Naive thymus-derived CD8-positive, alpha-beta T cell (primary cell): ENCODE measurements at regions not wholly inside any gene's neighbourhood (a gene's known extent, or its start where the extent isn't known, plus 50 kb on each side); places are given as distances from the start of the nearest gene placed in this dataset.

Experiments used
- ATAC-seq, 2 donors: fragments of 150-1000 bp; cut with Tn5 transposase in 1 of 2; sonication (Bioruptor Pico), chemical (Tn5 transposase) in 1 of 2; 1 replicate in 1 of 2; 2 replicates in 1 of 2; pipeline ENCODE4 v1.10.0; 2021; ENCODE audit warnings: mild to moderate bottlenecking in 2 of 2, moderate library complexity in 2 of 2
- POLR2A ChIA-PET: fragments of 350-600 bp; sonication (Branson Sonifier 250); formaldehyde crosslinking; loops from one replicate; lab custom pipeline; 2021; ENCODE audit warnings: antibody characterized with exemption; lab: Charles Lee
- DNase-seq, 10 donors: peaks; one replicate each; pipeline versions ENCODE4 v3.0.0 to v3.0.0-alpha.2; 2020 to 2022
- H3K27ac Mint-ChIP-seq, 10 donors: one replicate each; pipeline ENCODE4 v1.8.0; 2020 to 2022; ENCODE audit warnings: mild to moderate bottlenecking in 10 of 10, mixed read lengths in 10 of 10, moderate library complexity in 4 of 10, inconsistent platforms in 1 of 10
- H3K27me3 Mint-ChIP-seq, 5 donors: one replicate each; pipeline ENCODE4 v1.8.0; 2021 to 2022; ENCODE audit warnings: mixed read lengths in 5 of 5
- H3K36me3 Mint-ChIP-seq, 3 donors: one replicate each; pipeline ENCODE4 v1.8.0; 2020 to 2022; ENCODE audit warnings: mixed read lengths in 3 of 3, mild to moderate bottlenecking in 2 of 3, inconsistent platforms in 1 of 3
- H3K4me1 Mint-ChIP-seq, 4 donors: one replicate each; pipeline ENCODE4 v1.8.0; 2021 to 2022; ENCODE audit warnings: mixed read lengths in 4 of 4
- H3K4me3 Mint-ChIP-seq, 10 donors: one replicate each; pipeline ENCODE4 v1.8.0; 2020 to 2022; ENCODE audit warnings: mild to moderate bottlenecking in 10 of 10, mixed read lengths in 10 of 10, moderate library complexity in 6 of 10, inconsistent platforms in 1 of 10
- H3K9me3 Mint-ChIP-seq, 9 donors: one replicate each; pipeline ENCODE4 v1.8.0; 2020 to 2022; ENCODE audit warnings: mixed read lengths in 9 of 9, mild to moderate bottlenecking in 3 of 9, inconsistent platforms in 1 of 9, moderate library complexity in 1 of 9

DNA sequence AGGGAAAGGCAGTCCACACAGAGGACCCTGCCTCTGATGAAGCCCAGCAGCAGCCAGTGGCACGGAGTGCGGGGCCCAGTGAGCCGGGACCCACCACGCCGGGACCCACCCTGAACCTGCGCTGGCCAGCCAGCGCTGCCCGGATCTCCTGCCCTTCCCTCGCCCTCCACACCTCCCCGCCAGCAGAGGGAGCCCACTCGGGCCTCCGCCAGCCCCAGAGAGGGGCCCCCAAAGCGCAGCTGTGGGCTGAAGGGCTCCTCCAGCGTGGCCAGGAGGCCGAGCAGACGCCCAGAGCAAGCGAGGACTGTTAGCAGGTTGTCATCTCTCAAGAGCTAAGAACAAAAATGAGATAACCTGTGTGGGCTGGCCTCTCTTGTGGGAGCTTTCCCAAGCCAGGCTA is 81.3 kb upstream of the ATP10A start:
- no peak for DNase-seq
- no peak overlapping the region for H3K27ac Mint-ChIP-seq
- no peaks in the 10 kb centered on the region for H3K36me3 Mint-ChIP-seq
- peaks cover 0 to 2% (median 1%) of the 10 kb centered on the region in 4 donors for H3K4me1 Mint-ChIP-seq
- ATAC-seq: no peak
- H3K9me3 Mint-ChIP-seq: peaks cover 0 to 2% (median 0%) of the 10 kb centered on the region in 9 donors
- POLR2A ChIA-PET: no interaction called here
- no peak overlapping the region for H3K4me3 Mint-ChIP-seq
- H3K27me3 Mint-ChIP-seq: no peaks in the 10 kb centered on the region

DNA sequence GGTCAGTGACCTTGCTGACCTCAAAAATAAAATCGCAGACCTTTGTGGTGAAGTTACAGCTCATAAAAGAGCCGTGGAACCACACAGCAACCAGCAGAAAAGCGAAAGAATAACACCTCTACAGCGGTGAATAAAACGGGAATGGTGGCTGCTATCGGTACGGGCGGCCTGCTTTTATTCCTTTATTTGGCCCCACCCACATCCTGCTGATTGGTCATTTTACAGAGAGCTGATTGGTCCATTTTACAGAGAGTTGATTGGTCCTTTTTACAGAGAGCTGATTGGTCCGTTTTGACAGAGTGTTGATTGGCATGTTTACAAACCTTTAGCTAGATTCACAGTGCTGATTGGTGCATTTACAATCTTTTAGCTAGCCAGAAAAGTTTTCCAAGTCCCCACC is 80.7 kb upstream of the ATP10A start:
- Mint-ChIP-seq H3K27ac (no peak overlapping the region), H3K4me1 (peaks cover 0 to 6% (median 2%) of the 10 kb centered on the region in 4 donors), H3K36me3 (no peaks in the 10 kb centered on the region), H3K4me3 (no peak overlapping the region), H3K27me3 (no peaks in the 10 kb centered on the region), H3K9me3 (peaks cover 0 to 2% (median 0%) of the 10 kb centered on the region in 9 donors)
- no peak for DNase-seq
- no peak for ATAC-seq
- POLR2A ChIA-PET: no interaction called here

DNA sequence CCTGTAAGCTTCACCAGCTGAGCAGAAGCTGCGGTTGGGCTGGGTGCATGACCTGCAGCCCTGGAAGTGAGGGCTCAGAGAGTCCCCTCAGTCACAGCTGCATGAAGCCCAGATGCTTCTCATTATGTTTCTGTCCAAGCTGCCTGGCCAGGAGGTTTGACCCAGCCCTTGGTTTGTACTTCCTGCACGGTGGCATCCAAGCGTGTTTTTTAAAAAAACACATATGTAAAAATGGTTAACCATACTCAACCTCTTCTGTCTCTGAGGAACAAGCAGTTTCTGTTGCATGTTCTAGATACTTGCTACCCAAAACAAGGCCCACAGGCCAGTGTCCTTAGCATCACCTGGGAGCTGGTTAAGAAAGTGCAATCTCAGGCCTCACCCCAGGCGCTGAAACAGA is 76.0 kb upstream of the ATP10A start:
- no peaks in the 10 kb centered on the region for H3K9me3 Mint-ChIP-seq
- ATAC-seq: no peak

DNA sequence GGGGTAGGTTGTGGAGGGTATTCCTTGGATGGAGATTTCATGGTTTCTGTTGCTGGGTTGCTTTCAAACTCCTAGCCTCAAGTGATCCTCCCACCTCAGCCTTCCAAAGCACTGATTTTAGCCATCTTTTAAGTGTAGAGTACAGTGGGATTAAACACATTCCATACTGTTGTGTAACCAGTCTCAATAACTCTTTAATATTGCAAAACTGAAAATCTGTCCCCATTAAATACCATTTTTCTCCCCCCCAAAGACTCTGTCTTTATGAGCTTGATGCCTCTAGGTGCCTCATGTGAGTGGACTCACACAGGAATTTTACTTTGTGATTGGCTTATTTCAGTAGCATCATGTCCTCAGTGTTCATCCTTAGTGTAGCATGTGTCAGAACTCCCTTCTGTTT is 74.7 kb upstream of the ATP10A start:
- Mint-ChIP-seq H3K27ac (no peak overlapping the region), H3K4me1 (peaks cover 5 to 10% (median 8%) of the 10 kb centered on the region in 4 donors), H3K4me3 (no peak overlapping the region), H3K36me3 (no peaks in the 10 kb centered on the region), H3K27me3 (peaks cover 0 to 3% (median 0%) of the 10 kb centered on the region in 5 donors), H3K9me3 (no peaks in the 10 kb centered on the region)
- ATAC-seq (no peak), DNase-seq (no peak)
- POLR2A ChIA-PET: interaction anchor here (0.7 to 0.9 kb wide), 2 partner anchors 187 to 198 kb away, joined by 3 read pairs; no protein-coding TSS in a partner anchor

More for the DNA sequence above, 76.0 kb upstream of the ATP10A start:
- POLR2A ChIA-PET: interaction anchor here (0.9 kb wide), 1 partner anchor 39 kb away, joined by 7 read pairs; no protein-coding TSS in a partner anchor
- H3K36me3 Mint-ChIP-seq: no peaks in the 10 kb centered on the region
- peaks cover 0 to 2% (median 0%) of the 10 kb centered on the region in 5 donors for H3K27me3 Mint-ChIP-seq
- no peak overlapping the region for H3K27ac Mint-ChIP-seq
- H3K4me3 Mint-ChIP-seq: peak overlapping the region in 1 of 10 donors; percentile 24
- no peak for DNase-seq
- H3K4me1 Mint-ChIP-seq: peaks cover 0 to 5% (median 0%) of the 10 kb centered on the region in 4 donors

DNA sequence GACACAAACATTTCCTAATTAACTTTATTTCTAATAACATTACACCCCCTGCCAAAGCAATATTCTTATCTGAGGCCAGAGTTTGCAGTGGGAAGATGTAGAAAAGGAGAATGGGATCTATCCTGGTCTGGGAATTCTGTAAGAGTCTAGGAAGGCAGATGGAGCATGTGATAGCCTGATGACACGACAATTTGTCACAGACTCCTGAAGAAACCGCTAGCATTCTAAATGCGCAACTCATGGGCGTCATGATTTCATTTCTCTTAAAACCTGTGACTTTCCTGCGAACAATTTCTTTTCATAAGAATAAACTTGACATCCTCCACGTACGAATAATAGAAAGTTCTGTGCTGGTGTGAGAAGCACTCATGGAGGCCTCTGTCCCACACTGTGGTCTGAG is 72.9 kb upstream of the ATP10A start:
- POLR2A ChIA-PET: no interaction called here
- Mint-ChIP-seq H3K27ac (no peak overlapping the region), H3K36me3 (no peaks in the 10 kb centered on the region), H3K9me3 (no peaks in the 10 kb centered on the region), H3K27me3 (peaks cover 0 to 3% (median 0%) of the 10 kb centered on the region in 5 donors), H3K4me3 (no peak overlapping the region), H3K4me1 (peaks cover 5 to 10% (median 8%) of the 10 kb centered on the region in 4 donors)
- no peak for DNase-seq
- no peak for ATAC-seq

DNA sequence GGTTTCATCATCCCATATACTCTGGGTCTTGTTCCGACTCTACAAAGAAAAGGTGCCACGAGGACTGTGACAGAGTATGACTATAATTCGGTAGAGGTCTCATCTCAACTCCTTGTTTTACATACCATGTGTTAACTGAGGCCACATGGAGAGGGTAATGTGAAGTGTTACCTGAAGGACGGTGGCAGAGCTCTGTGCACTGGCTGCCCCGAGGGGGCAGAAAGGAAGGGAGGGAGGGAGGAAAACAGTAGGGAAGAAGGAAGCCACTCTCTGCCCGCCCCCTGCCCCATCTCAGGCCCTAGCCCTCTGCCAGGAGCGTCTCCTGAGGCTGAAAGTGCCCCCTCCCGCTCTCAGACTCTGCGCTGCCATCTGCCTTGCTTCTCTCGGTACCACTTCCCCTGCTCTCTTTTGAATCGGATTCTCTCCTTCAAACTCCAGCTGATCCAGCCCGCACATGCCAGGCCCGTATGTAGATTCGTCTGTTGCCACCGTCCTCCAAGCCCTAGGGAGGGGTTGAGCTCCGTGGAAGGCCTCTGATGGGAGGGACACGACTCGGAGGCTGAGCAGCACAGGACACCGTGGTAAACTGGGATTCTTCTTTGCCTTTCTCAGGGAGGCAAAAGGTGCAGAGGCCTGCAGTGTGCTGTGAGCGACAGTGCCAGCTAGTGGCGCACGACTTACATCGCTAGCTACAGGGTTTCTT is 70.5 kb upstream of the ATP10A start:
- H3K4me3 Mint-ChIP-seq: peak overlapping the region; percentile 81 to 96 (median 92)

DNA sequence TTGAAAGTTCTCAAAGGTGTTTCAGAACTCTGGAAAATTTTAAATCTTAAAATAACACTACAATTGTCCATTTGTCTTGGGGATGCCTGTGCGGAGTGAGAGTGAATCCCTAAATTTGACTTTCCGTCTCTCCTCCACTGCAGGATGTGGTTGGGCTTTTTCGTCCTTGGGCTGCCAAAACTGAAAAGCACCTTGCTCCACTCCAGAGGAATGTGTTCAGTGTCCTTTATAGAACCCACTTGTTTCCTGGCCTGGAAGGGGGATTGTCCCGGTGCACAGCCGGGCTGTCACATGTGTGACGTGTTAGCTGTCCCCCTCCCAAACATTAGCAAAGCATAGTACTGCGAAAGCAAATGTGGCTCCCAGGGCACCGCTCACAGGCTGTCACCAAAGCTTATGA is 69.6 kb upstream of the ATP10A start:
- Mint-ChIP-seq H3K27ac (no peak overlapping the region), H3K9me3 (peaks cover 0 to 16% (median 11%) of the 10 kb centered on the region in 9 donors), H3K4me1 (peaks cover 5 to 10% (median 6%) of the 10 kb centered on the region in 4 donors), H3K36me3 (peaks cover 2 to 15% (median 8%) of the 10 kb centered on the region in 3 donors), H3K27me3 (peaks cover 0 to 14% (median 6%) of the 10 kb centered on the region in 5 donors), H3K4me3 (no peak overlapping the region)
- POLR2A ChIA-PET: no interaction called here
- no peak for ATAC-seq
- no peak for DNase-seq

More for the DNA sequence above, 70.5 kb upstream of the ATP10A start:
- POLR2A ChIA-PET: interaction anchor here (1.1 to 1.5 kb wide), 3 partner anchors 72 to 150 kb away, joined by 6 to 14 read pairs (median 6); partner anchors contain the start of gene ATP10A
- H3K36me3 Mint-ChIP-seq: peaks cover 2 to 15% (median 8%) of the 10 kb centered on the region in 3 donors
- H3K27ac Mint-ChIP-seq: peak overlapping the region in 8 of 10 donors; percentile 32 to 94 (median 79)
- peaks cover 5 to 10% (median 6%) of the 10 kb centered on the region in 4 donors for H3K4me1 Mint-ChIP-seq
- H3K27me3 Mint-ChIP-seq: peaks cover 0 to 8% (median 6%) of the 10 kb centered on the region in 5 donors
- peaks cover 0 to 16% (median 11%) of the 10 kb centered on the region in 9 donors for H3K9me3 Mint-ChIP-seq
- DNase-seq: peak; percentile 44 to 84 (median 63)
- ATAC-seq: peak; percentile 98 to 99

DNA sequence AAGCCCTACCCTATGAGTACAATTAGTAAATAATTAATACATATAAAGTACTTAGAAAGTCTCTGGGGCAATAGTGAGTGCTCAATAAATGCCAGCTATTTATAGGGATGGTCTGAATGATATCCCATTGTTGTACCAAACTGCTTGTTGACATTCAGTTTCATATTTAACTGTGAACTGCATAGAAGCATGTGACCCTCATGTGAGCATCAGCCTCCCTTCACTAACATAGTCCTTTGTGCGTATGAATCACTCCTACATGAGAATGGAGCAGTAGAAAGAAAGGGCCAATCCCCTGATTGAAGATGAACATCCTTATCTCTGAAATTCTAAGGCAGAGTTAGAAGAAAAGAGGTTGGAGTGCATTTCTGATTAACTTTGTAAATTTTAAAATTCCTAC is 68.7 kb upstream of the ATP10A start:
- Mint-ChIP-seq H3K27me3 (peaks cover 0 to 14% (median 6%) of the 10 kb centered on the region in 5 donors), H3K4me1 (peaks cover 5 to 10% (median 6%) of the 10 kb centered on the region in 4 donors), H3K36me3 (peaks cover 2 to 15% (median 8%) of the 10 kb centered on the region in 3 donors), H3K27ac (no peak overlapping the region), H3K9me3 (peaks cover 0 to 16% (median 11%) of the 10 kb centered on the region in 9 donors), H3K4me3 (no peak overlapping the region)
- ATAC-seq (no peak), DNase-seq (no peak)
- POLR2A ChIA-PET: no interaction called here

DNA sequence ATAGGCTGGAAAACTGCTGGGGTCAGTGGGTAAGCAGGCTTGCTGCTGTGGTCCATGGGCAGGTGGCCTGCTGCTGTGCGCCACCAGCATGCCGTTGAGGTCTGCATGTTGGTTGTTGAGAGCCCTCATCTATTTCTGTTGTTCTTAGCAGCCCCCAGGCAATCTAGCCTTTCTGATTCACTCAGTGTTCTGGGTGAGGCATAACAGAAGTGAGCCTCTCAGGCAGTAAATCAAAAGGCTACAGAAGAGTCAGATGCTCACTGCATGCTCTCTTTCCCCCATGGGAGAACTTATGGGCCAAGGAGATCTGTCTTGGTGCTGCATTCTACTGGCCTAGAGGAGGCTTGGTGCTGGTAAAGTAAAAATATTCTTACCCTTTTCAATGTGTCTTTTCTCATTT is 67.8 kb upstream of the ATP10A start:
- Mint-ChIP-seq H3K27me3 (peaks cover 0 to 14% (median 6%) of the 10 kb centered on the region in 5 donors), H3K4me3 (no peak overlapping the region), H3K36me3 (peaks cover 2 to 15% (median 8%) of the 10 kb centered on the region in 3 donors), H3K9me3 (peaks cover 0 to 16% (median 11%) of the 10 kb centered on the region in 9 donors), H3K27ac (no peak overlapping the region), H3K4me1 (peaks cover 5 to 10% (median 6%) of the 10 kb centered on the region in 4 donors)
- POLR2A ChIA-PET: no interaction called here
- ATAC-seq: no peak
- DNase-seq: no peak
